Astrocyte (in vitro differentiated cells and primary cell): ENCODE measurements at regions not wholly inside any gene's neighbourhood (a gene's known extent, or its start where the extent isn't known, plus 50 kb on each side); places are given as distances from the start of the nearest gene placed in this dataset.

Source experiments
- DNase-seq: peaks from one replicate; pipeline ENCODE4 v3.0.0-alpha.2; 2010; ENCODE audit warnings: low read depth
- FAIRE-seq: peaks from 2 replicates; lab custom pipeline; 2011; peaks lifted over from hg19 to GRCh38; lab: Jason Lieb, UNC
- H2AFZ ChIP-seq: 2 replicates; pipeline ENCODE4 v1.6.0; 2012; ENCODE audit warnings: low read depth, low read length, inconsistent platforms
- H3K27ac ChIP-seq: 2 replicates; pipeline ENCODE4 v1.5.1; 2011; ENCODE audit warnings: low read depth, low read length, inconsistent platforms
- H3K27me3 ChIP-seq: 2 replicates; pipeline ENCODE4 v1.6.0; 2011; ENCODE audit warnings: low read length, inconsistent platforms; ENCODE audit not compliant: insufficient read depth
- H3K36me3 ChIP-seq: 2 replicates; pipeline ENCODE4 v1.5.1; 2011; ENCODE audit warnings: low read length, inconsistent platforms; ENCODE audit not compliant: insufficient read depth
- H3K4me1 ChIP-seq: 2 replicates; pipeline ENCODE4 v1.5.1; 2011; ENCODE audit warnings: low read length, inconsistent platforms; ENCODE audit not compliant: insufficient read depth
- H3K4me2 ChIP-seq: 2 replicates; pipeline ENCODE4 v1.6.0; 2012; ENCODE audit warnings: low read length, inconsistent platforms
- H3K4me3 ChIP-seq: 2 replicates; pipeline ENCODE4 v1.5.1; 2011; ENCODE audit warnings: low read depth, mild to moderate bottlenecking, low read length, inconsistent platforms; ENCODE audit not compliant: insufficient read depth
- H3K79me2 ChIP-seq: 2 replicates; pipeline ENCODE4 v1.6.0; 2012; ENCODE audit warnings: mild to moderate bottlenecking, low read length, inconsistent platforms; ENCODE audit not compliant: insufficient read depth
- H3K9ac ChIP-seq: 2 replicates; pipeline ENCODE4 v1.6.0; 2012; ENCODE audit warnings: mild to moderate bottlenecking, low read length, inconsistent platforms
- H3K9me3 ChIP-seq: 2 replicates; pipeline ENCODE4 v1.5.1; 2012; ENCODE audit warnings: low read depth, mild to moderate bottlenecking, low read length, inconsistent platforms; ENCODE audit not compliant: insufficient read depth
- H4K20me1 ChIP-seq: 2 replicates; pipeline ENCODE4 v1.6.0; 2012; ENCODE audit warnings: low read length, inconsistent platforms; ENCODE audit not compliant: insufficient read depth
- H3K27ac Mint-ChIP-seq: one replicate; pipeline ENCODE4 v1.8.0; 2021; ENCODE audit warnings: mild to moderate bottlenecking, mixed read lengths; ENCODE audit not compliant: unreplicated experiment
- H3K27me3 Mint-ChIP-seq: one replicate; pipeline ENCODE4 v1.8.0; 2021; ENCODE audit warnings: low read depth, mixed read lengths; ENCODE audit not compliant: unreplicated experiment
- H3K36me3 Mint-ChIP-seq: one replicate; pipeline ENCODE4 v1.8.0; 2021; ENCODE audit warnings: low read depth, mixed read lengths; ENCODE audit not compliant: unreplicated experiment
- H3K4me1 Mint-ChIP-seq: one replicate; pipeline ENCODE4 v1.8.0; 2021; ENCODE audit warnings: low read depth, mixed read lengths; ENCODE audit not compliant: unreplicated experiment
- H3K4me3 Mint-ChIP-seq: one replicate; pipeline ENCODE4 v1.8.0; 2021; ENCODE audit warnings: mild to moderate bottlenecking, moderate library complexity, mixed read lengths; ENCODE audit not compliant: unreplicated experiment
- H3K9me3 Mint-ChIP-seq: one replicate; pipeline ENCODE4 v1.8.0; 2021; ENCODE audit warnings: mild to moderate bottlenecking, mixed read lengths; ENCODE audit not compliant: unreplicated experiment
- EZH2 ChIP-seq: IDR thresholded peaks from 2 replicates; pipeline ENCODE4 v1.6.1; 2012; ENCODE audit warnings: mild to moderate bottlenecking, low read length, inconsistent platforms; ENCODE audit not compliant: insufficient read depth
- TF ChIP-seq, protein P1 (sequence below): IDR thresholded peaks from 2 replicates; pipeline ENCODE4 v1.5.1; 2011; ENCODE audit warnings: low read depth, mild to moderate bottlenecking, inconsistent platforms, low read length, moderate library complexity; ENCODE audit not compliant: insufficient read depth

DNA sequence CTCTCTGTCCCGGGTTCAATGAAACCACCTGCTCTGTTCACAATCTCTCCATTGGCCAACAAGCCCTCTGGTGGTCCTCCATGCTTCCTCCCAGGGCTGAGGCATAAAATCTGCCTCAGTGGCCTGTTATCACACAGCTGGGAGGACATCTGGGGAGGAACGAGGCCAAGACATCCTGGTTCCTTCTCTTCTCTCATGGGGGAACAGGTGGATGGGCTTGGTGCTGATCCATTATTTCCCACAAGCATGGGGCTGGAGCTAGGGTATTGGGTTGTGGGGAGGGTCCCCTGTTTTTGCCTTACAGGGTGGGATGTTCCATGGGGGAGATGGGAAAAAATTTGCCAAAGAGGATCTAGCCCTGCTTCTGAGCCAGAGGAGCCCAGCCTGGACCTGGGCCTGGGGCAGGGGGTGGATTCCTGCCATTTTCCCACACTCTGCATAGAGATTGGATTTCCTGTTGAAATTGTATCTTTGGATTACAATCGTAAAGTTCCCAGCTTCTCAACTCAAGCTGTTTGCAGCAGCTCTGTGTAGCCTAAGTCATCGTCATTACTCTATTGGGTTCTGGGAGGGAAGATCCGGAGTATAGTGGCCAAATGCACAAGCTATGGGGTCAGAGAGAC, 124.7 kb downstream of the NAV1 start:
- Histone ChIP-seq H2AFZ (no peak overlapping the region), H3K4me3 (no peak overlapping the region), H3K36me3 (peaks cover 18% of the 10 kb centered on the region), H3K27ac (no peak overlapping the region), H3K4me1 (peaks cover 6% of the 10 kb centered on the region), H4K20me1 (peaks cover 99% of the 10 kb centered on the region), H3K27me3 (no peaks in the 10 kb centered on the region), H3K9me3 (no peaks in the 10 kb centered on the region), H3K79me2 (peaks cover 100% of the 10 kb centered on the region), H3K9ac (no peak overlapping the region), H3K4me2 (no peak overlapping the region)
- H3K4me3 Mint-ChIP-seq = no peak overlapping the region
- H3K9me3 Mint-ChIP-seq = no peaks in the 10 kb centered on the region
- no peak overlapping the region for H3K27ac Mint-ChIP-seq
- no peak for DNase-seq
- no peaks in the 10 kb centered on the region for H3K4me1 Mint-ChIP-seq
- no peak for FAIRE-seq
- H3K36me3 Mint-ChIP-seq = peaks cover 40% of the 10 kb centered on the region
- no peak for TF ChIP-seq EZH2
- TF ChIP-seq, protein P1, sequence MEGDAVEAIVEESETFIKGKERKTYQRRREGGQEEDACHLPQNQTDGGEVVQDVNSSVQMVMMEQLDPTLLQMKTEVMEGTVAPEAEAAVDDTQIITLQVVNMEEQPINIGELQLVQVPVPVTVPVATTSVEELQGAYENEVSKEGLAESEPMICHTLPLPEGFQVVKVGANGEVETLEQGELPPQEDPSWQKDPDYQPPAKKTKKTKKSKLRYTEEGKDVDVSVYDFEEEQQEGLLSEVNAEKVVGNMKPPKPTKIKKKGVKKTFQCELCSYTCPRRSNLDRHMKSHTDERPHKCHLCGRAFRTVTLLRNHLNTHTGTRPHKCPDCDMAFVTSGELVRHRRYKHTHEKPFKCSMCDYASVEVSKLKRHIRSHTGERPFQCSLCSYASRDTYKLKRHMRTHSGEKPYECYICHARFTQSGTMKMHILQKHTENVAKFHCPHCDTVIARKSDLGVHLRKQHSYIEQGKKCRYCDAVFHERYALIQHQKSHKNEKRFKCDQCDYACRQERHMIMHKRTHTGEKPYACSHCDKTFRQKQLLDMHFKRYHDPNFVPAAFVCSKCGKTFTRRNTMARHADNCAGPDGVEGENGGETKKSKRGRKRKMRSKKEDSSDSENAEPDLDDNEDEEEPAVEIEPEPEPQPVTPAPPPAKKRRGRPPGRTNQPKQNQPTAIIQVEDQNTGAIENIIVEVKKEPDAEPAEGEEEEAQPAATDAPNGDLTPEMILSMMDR = no peak
- H3K27me3 Mint-ChIP-seq = no peaks in the 10 kb centered on the region

DNA sequence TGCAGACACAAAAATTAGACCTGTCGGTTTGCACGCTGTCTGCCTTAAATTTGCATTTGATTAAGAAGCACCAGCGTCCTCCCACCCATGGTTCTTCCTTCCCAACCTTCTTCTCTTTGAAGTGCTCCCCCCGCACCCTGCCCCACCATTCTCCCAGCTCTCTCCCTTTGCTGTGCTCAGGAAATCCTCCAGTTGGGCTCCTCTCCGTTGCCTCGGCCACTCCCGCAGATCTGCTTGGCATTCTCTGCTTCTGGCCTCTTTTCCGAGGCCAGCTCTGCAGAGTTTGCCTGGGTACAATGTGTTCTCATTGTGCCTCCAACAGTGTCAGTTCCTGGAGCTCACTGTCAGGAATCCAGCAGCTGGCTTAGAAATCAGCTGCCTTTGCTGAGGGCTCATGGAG, 126.1 kb downstream of the NAV1 start:
- no peak for FAIRE-seq

GRCh38 chr1:201666102-201666501, 127.2 kb downstream of the NAV1 start:
- TF ChIP-seq, protein P1 = no peak
- TF ChIP-seq EZH2 = no peak
- peaks cover 100% of the 10 kb centered on the region for H3K79me2 ChIP-seq
- no peaks in the 10 kb centered on the region for H3K27me3 ChIP-seq
- peaks cover 15% of the 10 kb centered on the region for H3K36me3 ChIP-seq
- Mint-ChIP-seq H3K4me1 (no peaks in the 10 kb centered on the region), H3K36me3 (peaks cover 29% of the 10 kb centered on the region), H3K27me3 (no peaks in the 10 kb centered on the region), H3K27ac (peak overlapping the region; percentile 43), H3K9me3 (no peaks in the 10 kb centered on the region), H3K4me3 (no peak overlapping the region)
- no peak overlapping the region for H3K27ac ChIP-seq
- no peaks in the 10 kb centered on the region for H3K9me3 ChIP-seq
- no peak overlapping the region for H3K9ac ChIP-seq
- peaks cover under 1% of the 10 kb centered on the region for H3K4me1 ChIP-seq
- no peak overlapping the region for H3K4me3 ChIP-seq
- H4K20me1 ChIP-seq = peaks cover 99% of the 10 kb centered on the region
- no peak overlapping the region for H2AFZ ChIP-seq
- DNase-seq (no peak), FAIRE-seq (no peak)
- no peak overlapping the region for H3K4me2 ChIP-seq

More for the DNA sequence above, 126.1 kb downstream of the NAV1 start:
- no peak overlapping the region for H3K9ac ChIP-seq
- H2AFZ ChIP-seq = no peak overlapping the region
- H3K4me2 ChIP-seq = no peak overlapping the region
- no peak for DNase-seq
- no peaks in the 10 kb centered on the region for H3K9me3 ChIP-seq
- peaks cover 100% of the 10 kb centered on the region for H3K79me2 ChIP-seq
- Mint-ChIP-seq H3K4me1 (no peaks in the 10 kb centered on the region), H3K27me3 (no peaks in the 10 kb centered on the region), H3K9me3 (no peaks in the 10 kb centered on the region), H3K36me3 (peaks cover 31% of the 10 kb centered on the region), H3K27ac (no peak overlapping the region), H3K4me3 (no peak overlapping the region)
- peaks cover 18% of the 10 kb centered on the region for H3K36me3 ChIP-seq
- H3K4me3 ChIP-seq = no peak overlapping the region
- H3K27me3 ChIP-seq = no peaks in the 10 kb centered on the region
- H4K20me1 ChIP-seq = peaks cover 99% of the 10 kb centered on the region
- H3K27ac ChIP-seq = no peak overlapping the region
- peaks cover 6% of the 10 kb centered on the region for H3K4me1 ChIP-seq
- TF ChIP-seq, protein P1 = no peak
- TF ChIP-seq EZH2 = no peak
